Activated CD8-positive, alpha-beta T cell treated with anti-CD3 and anti-CD28 coated beads for 36 hours (primary cell): ENCODE measurements at regions not wholly inside any gene's neighbourhood (a gene's known extent, or its start where the extent isn't known, plus 50 kb on each side); places are given as distances from the start of the nearest gene placed in this dataset.
A peak's percentile ranks its signal among the peaks of the same experiment; 100 is the strongest.

Experiments
- ATAC-seq: fragments of 200-7000 bp; cut with Tn5 transposase; one replicate; pipeline ENCODE4 v1.10.0; 2021; ENCODE audit warnings: mild to moderate bottlenecking, moderate library complexity
- CTCF ChIA-PET: fragments of 350-600 bp; sonication (Branson Sonifier 250); formaldehyde crosslinking; loops from one replicate; lab custom pipeline; 2021; ENCODE audit warnings: antibody characterized with exemption; lab: Charles Lee
- POLR2A ChIA-PET: fragments of 350-600 bp; sonication (Branson Sonifier 250); formaldehyde crosslinking; loops from one replicate; lab custom pipeline; 2021; ENCODE audit warnings: antibody characterized with exemption; lab: Charles Lee
- DNase-seq: peaks from one replicate; pipeline ENCODE4 v3.0.0-alpha.2; 2020
- H3K27ac Mint-ChIP-seq: one replicate; pipeline ENCODE4 v1.8.0; 2021; ENCODE audit warnings: mild to moderate bottlenecking, mixed read lengths
- H3K27me3 Mint-ChIP-seq: one replicate; pipeline ENCODE4 v1.8.0; 2021; ENCODE audit warnings: mixed read lengths
- H3K36me3 Mint-ChIP-seq: one replicate; pipeline ENCODE4 v1.8.0; 2021; ENCODE audit warnings: low read depth, mixed read lengths
- H3K4me1 Mint-ChIP-seq: one replicate; pipeline ENCODE4 v1.8.0; 2021; ENCODE audit warnings: low read depth, mixed read lengths
- H3K4me3 Mint-ChIP-seq: one replicate; pipeline ENCODE4 v1.8.0; 2021; ENCODE audit warnings: mild to moderate bottlenecking, moderate library complexity, mixed read lengths
- H3K9me3 Mint-ChIP-seq: one replicate; pipeline ENCODE4 v1.8.0; 2021; ENCODE audit warnings: mixed read lengths
- CTCF ChIP-seq: fragments of 200-600 bp; IDR thresholded peaks from one replicate; pipeline ENCODE4 v1.8.0; 2022; ENCODE audit warnings: antibody characterized with exemption, mild to moderate bottlenecking
- intact Hi-C: fragments of 100-400 bp; cut with micrococcal nuclease; formaldehyde crosslinking; loops from one replicate; pipeline ENCODE4 v1.10.0; 2022

- peaks cover 33% of the 10 kb centered on the region for H3K36me3 Mint-ChIP-seq
- peak overlapping the region; percentile 82 for H3K27ac Mint-ChIP-seq
- no peak overlapping the region for H3K4me3 Mint-ChIP-seq
- POLR2A ChIA-PET: interaction anchor here (0.9 to 13.9 kb wide), 10 partner anchors 8 to 41 kb away, joined by 3 to 157 read pairs (median 6); no protein-coding TSS in a partner anchor
- no peak for ATAC-seq
- H3K4me1 Mint-ChIP-seq: peaks cover 95% of the 10 kb centered on the region
- DNase-seq: no peak
- H3K27me3 Mint-ChIP-seq: no peaks in the 10 kb centered on the region
- peaks cover 3% of the 10 kb centered on the region for H3K9me3 Mint-ChIP-seq
- intact Hi-C loops: no loop called here
- CTCF ChIA-PET: interaction anchor here (0.9 to 3.1 kb wide), 5 partner anchors 26 to 109 kb away, joined by 3 to 22 read pairs (median 3); no protein-coding TSS in a partner anchor
- no peak for TF ChIP-seq CTCF
Measured at GRCh38 chr1:24988558-24988912, 58.5 kb upstream of the RUNX3 start.

- DNase-seq (peak; percentile 83), ATAC-seq (peak; percentile 76)
- H3K27me3 Mint-ChIP-seq: no peaks in the 10 kb centered on the region
- peak overlapping the region; percentile 82 for H3K27ac Mint-ChIP-seq
- no peak overlapping the region for H3K4me3 Mint-ChIP-seq
- peaks cover 95% of the 10 kb centered on the region for H3K4me1 Mint-ChIP-seq
- intact Hi-C loops: no loop called here
- peaks cover 37% of the 10 kb centered on the region for H3K36me3 Mint-ChIP-seq
- CTCF ChIA-PET: interaction anchor here (0.9 to 3.1 kb wide), 8 partner anchors 9 to 109 kb away, joined by 3 to 22 read pairs (median 4); no protein-coding TSS in a partner anchor
- H3K9me3 Mint-ChIP-seq: peaks cover 3% of the 10 kb centered on the region
- TF ChIP-seq CTCF: no peak
- POLR2A ChIA-PET: interaction anchor here (0.9 to 13.9 kb wide), 14 partner anchors 8 to 59 kb away, joined by 3 to 157 read pairs (median 5); no protein-coding TSS in a partner anchor
Measured at GRCh38 chr1:24987875-24988557, 57.9 kb upstream of the RUNX3 start.

- POLR2A ChIA-PET: interaction anchor here (0.7 to 13.9 kb wide), 16 partner anchors 8 to 59 kb away, joined by 3 to 157 read pairs (median 5); no protein-coding TSS in a partner anchor
- intact Hi-C loops: no loop called here
- H3K4me3 Mint-ChIP-seq: no peak overlapping the region
Measured at GRCh38 chr1:24987424-24987823, 57.3 kb upstream of the RUNX3 start.

GRCh38 chr1:24986372-24986965 lies 56.4 kb upstream of the RUNX3 start:
- no peak overlapping the region for H3K27ac Mint-ChIP-seq
- H3K4me3 Mint-ChIP-seq: no peak overlapping the region
- H3K4me1 Mint-ChIP-seq: peaks cover 93% of the 10 kb centered on the region
- POLR2A ChIA-PET: interaction anchor here (0.7 to 13.9 kb wide), 11 partner anchors 10 to 61 kb away, joined by 3 to 157 read pairs (median 6); no protein-coding TSS in a partner anchor
- DNase-seq (peak; percentile 1), ATAC-seq (no peak)
- H3K27me3 Mint-ChIP-seq: no peaks in the 10 kb centered on the region
- H3K9me3 Mint-ChIP-seq: peaks cover 3% of the 10 kb centered on the region
- no peak for TF ChIP-seq CTCF
- CTCF ChIA-PET: interaction anchor here (0.8 to 6.3 kb wide), 7 partner anchors 9 to 54 kb away, joined by 3 to 40 read pairs (median 4); no protein-coding TSS in a partner anchor
- intact Hi-C loops: no loop called here
- H3K36me3 Mint-ChIP-seq: peaks cover 34% of the 10 kb centered on the region

More at GRCh38 chr1:24987424-24987823, 57.3 kb upstream of the RUNX3 start:
- Mint-ChIP-seq H3K9me3 (peaks cover 3% of the 10 kb centered on the region), H3K4me1 (peaks cover 95% of the 10 kb centered on the region), H3K36me3 (peaks cover 38% of the 10 kb centered on the region), H3K27ac (peak overlapping the region; percentile 82), H3K27me3 (no peaks in the 10 kb centered on the region)
- CTCF ChIA-PET: interaction anchor here (1.1 to 3.1 kb wide), 6 partner anchors 10 to 110 kb away, joined by 3 to 22 read pairs (median 6); no protein-coding TSS in a partner anchor
- ATAC-seq: no peak
- TF ChIP-seq CTCF: no peak
- peak; percentile 1 for DNase-seq
